Heart left ventricle (tissue), 13 donors: ENCODE measurements at regions not wholly inside any gene's neighbourhood (a gene's known extent, or its start where the extent isn't known, plus 50 kb on each side); places are given as distances from the start of the nearest gene placed in this dataset.

ENCODE experiments used
- CTCF ChIP-seq, 12 donors: fragments of 200-600 bp; sonication (generic) in 4 of 12; IDR thresholded peaks; one replicate each; pipeline versions ENCODE4 v1.5.0 to v1.8.0; 2018 to 2022; ENCODE audit warnings: antibody characterized with exemption in 12 of 12, mild to moderate bottlenecking in 5 of 12
- POLR2A ChIP-seq, 2 donors: fragments of 450-650 bp; IDR thresholded peaks; one replicate each; pipeline ENCODE4 v1.6.1; 2017; ENCODE audit warnings: antibody characterized with exemption in 2 of 2, mild to moderate bottlenecking in 2 of 2, moderate library complexity in 2 of 2
- donor health status: ischemic (EF 13 %, LVEDD 7.1; RV severe dilation, severe dysfunction).
- donor health status: DM: no; HTN: yes; CAD: no.
- donor health status: DM: no; HTN: no; CAD: no.
- donor health status: ischemic (EF 25% LVEDD 6.9; RV normal size, moderate dysfunction).
- donor health status: ischemic (EF 25% LVEDD 5.7; RV mildly dilated, moderate dysfunction).
- donor health status: ischemic (EF 35%, LVEDD 5.7; RV mildly dilated, moderate dysfunction).
- donor health status: nonischemic (EF 11% LVEDD 7.7; RV severe dilation, severe dysfunction).
- donor health status: DM: yes; HTN: yes; CAD: no.
- donor health status: PGD.
- donor health status: ischemic (EF 29% LVEDD 5.4; RV normal size, mild dysfunction).
- donor health status: nonischemic (EF 23%, LVEDD 6.1; RV moderate dilation, normal function).

GRCh38 chr3:64308931-64309330 is 83.7 kb upstream of the PRICKLE2 start:
- TF ChIP-seq CTCF (IDR thresholded peaks at IDR 0.05) (no peak), POLR2A (IDR thresholded peaks at IDR 0.05) (no peak)
